ENCODE measurements at regions not wholly inside any gene's neighbourhood (a gene's known extent, or its start where the extent isn't known, plus 50 kb on each side); places are given as distances from the start of the nearest gene placed in this dataset.

DNA sequence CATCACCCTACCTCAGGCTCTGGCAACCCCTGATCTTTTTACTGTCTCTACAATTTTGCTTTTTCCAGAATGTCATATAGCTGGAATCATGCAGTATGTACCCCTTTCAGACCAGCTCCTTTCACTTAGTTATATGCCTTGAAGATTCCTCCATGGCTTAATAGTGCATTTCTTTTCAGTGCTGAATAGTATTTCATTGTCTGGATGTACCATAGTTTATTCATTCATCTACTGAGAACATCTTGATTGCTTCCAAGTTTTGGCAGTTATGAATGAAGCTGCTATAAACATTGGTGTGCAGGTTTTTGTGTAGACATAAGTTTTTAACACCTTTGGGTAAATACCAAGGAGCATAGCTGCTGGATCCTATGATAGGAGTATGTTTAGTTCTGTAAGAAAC, 50.8 kb upstream of the ANP32A start:
- DNase-seq: no peak

DNA sequence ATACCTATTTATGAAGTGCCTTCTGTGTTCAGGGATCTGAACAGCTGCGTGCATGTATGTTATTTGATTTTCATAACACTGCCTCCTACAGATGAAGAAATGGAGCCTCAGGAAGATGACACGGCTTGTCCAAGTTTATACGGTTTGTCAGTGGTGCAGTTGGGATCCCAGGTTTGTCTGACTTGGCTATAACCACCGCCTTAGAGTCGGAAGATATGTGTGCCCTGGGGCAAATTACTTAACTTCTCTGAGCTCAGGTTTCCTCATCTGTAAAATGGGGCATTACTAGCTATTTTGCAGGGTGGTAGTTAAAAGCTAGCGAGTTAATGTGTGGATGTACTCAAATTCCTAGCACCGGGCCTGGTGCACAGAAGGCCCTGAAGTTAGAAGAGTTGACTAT, 54.1 kb upstream of the ANP32A start:
- no peak for DNase-seq

DNA sequence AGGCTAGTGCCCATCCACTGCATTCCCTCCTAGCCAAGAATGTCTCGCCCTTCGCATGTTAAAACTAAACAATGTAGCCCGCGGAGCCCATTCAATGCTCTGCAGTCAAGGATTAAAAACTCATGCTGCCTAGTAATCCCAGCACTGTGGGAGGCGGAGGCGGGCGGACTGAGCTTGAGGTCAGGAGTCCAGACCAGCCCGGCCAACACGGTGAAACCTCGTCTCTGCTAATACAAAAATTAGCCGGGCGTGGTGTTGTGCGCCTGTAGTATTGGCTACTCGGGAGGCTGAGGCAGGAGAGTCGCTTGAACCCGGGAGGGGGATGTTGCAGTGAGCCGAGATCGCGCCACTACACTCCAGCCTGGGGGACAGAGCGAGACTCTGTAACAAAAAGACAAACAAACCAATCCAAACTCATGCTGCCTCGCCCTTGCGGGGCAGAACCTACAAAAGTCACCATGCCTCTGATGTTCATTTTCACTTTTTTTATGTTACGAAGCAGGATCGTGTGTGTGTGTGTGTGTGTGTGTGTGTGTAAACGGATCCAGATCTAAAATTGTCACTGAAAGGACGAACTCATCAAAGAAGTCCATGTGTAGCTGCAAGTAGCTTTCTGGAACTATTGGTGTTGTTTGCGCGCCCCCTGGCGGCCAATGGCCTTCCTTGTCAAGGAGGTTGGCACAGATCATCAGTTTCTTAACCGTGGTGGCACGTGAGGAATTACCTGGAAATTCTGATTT, 54.8 kb upstream of the SPESP1 start:
- DNase-seq: peak; percentile 86

DNA sequence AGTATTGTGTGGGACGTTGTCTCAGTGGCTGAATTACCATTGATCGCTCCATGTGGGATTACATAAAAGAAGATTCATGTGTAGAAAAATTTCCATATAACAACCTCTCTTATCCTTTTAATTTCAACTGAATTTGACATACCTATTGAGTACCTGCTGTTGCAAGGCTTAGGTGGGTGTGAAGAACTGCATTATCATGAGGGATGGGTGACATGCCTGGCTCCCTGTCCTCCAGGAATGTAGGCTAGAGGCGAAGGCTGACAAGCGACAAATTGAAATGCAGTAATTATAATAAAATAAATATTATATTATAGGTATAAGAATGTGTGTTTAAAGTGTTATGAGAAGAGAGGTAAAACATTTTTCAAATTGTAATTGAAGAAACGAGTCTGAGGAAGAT, 52.7 kb upstream of the SPESP1 start:
- DNase-seq: no peak

DNA sequence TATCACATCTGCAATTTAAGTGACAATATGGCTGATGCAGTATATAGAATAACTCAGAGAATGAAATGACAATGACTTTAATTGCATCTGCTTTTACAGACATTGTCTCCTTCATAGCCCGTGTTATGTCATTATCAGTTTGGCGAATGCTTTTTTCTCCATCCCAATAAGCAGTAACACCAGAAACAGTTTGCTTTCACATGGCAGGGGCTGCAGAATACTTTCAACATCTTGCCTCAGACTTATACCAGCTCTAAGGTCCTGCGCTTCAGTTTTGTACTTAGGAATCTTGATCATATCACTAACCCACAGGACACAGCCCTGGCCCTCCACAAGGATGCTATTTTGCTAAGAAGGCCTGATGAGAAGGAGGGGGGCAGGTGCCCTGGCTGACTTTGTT, 49.9 kb upstream of the SPESP1 start:
- DNase-seq: no peak
